ENCODE measurements at regions not wholly inside any gene's neighbourhood (a gene's known extent, or its start where the extent isn't known, plus 50 kb on each side); places are given as distances from the start of the nearest gene placed in this dataset.

- Histone ChIP-seq H3K27ac (ENCODE audit: low read length) (peak overlapping the region; percentile 82), H3K27me3 (ENCODE audit: insufficient read depth, low read depth, low read length) (no peaks in the 10 kb centered on the region), H3K79me2 (replicated peaks; ENCODE audit: insufficient read depth, low read length) (no peaks in the 10 kb centered on the region), H3K9ac (ENCODE audit: low read length) (peak overlapping the region; percentile 46), H3F3A (ENCODE audit: insufficient read depth, low read length, poor library complexity, severe bottlenecking) (no peaks in the 10 kb centered on the region), H3K36me3 (ENCODE audit: insufficient read depth, low read length) (peaks cover 15% of the 10 kb centered on the region), H3K4me3 (ENCODE audit: low read length) (peak overlapping the region; percentile 2), H3K4me2 (ENCODE audit: low read length) (no peak overlapping the region), H4K20me1 (ENCODE audit: insufficient read depth) (no peaks in the 10 kb centered on the region), H3K9me3 (ENCODE audit: low read length) (no peaks in the 10 kb centered on the region), H3K9me2 (ENCODE audit: insufficient read depth, low read length) (no peaks in the 10 kb centered on the region), H2AFZ (ENCODE audit: low read depth, low read length) (no peak overlapping the region)
- TF ChIP-seq RAD21 (conservative IDR thresholded peaks at IDR 0.05) (no peak), MXI1 (conservative IDR thresholded peaks at IDR 0.05; ENCODE audit: poor library complexity, severe bottlenecking) (no peak), REST (IDR thresholded peaks at IDR 0.05; ENCODE audit: borderline replicate concordance) (no peak), POLR2AphosphoS5 (IDR thresholded peaks at IDR 0.05) (no peak), TAF1 (IDR thresholded peaks at IDR 0.05; ENCODE audit: low read depth) (no peak)
Observed at GRCh38 chr11:92885600-92885999, 83.9 kb upstream of the MTNR1B start.

- Histone ChIP-seq H3F3A (ENCODE audit: insufficient read depth, low read length, poor library complexity, severe bottlenecking) (no peaks in the 10 kb centered on the region), H3K27me3 (ENCODE audit: insufficient read depth, low read depth, low read length) (no peaks in the 10 kb centered on the region), H4K20me1 (ENCODE audit: insufficient read depth) (no peaks in the 10 kb centered on the region), H3K4me2 (ENCODE audit: low read length) (no peak overlapping the region), H3K79me2 (replicated peaks; ENCODE audit: insufficient read depth, low read length) (no peaks in the 10 kb centered on the region), H3K27ac (ENCODE audit: low read length) (peak overlapping the region; percentile 82), H3K9me2 (ENCODE audit: insufficient read depth, low read length) (no peaks in the 10 kb centered on the region), H2AFZ (ENCODE audit: low read depth, low read length) (no peak overlapping the region), H3K4me3 (ENCODE audit: low read length) (peak overlapping the region; percentile 2), H3K9ac (ENCODE audit: low read length) (peak overlapping the region; percentile 46), H3K9me3 (ENCODE audit: low read length) (no peaks in the 10 kb centered on the region), H3K36me3 (ENCODE audit: insufficient read depth, low read length) (peaks cover 15% of the 10 kb centered on the region)
- TF ChIP-seq RAD21 (conservative IDR thresholded peaks at IDR 0.05): peak; percentile 99
- no peak for TF ChIP-seq REST (IDR thresholded peaks at IDR 0.05; ENCODE audit: borderline replicate concordance)
- no peak for TF ChIP-seq EZH2 (IDR thresholded peaks at IDR 0.05; ENCODE audit: borderline replicate concordance, insufficient read depth, low read length, poor library complexity, severe bottlenecking)
- TF ChIP-seq MXI1 (conservative IDR thresholded peaks at IDR 0.05; ENCODE audit: poor library complexity, severe bottlenecking): no peak
- TF ChIP-seq POLR2AphosphoS5 (IDR thresholded peaks at IDR 0.05): peak; percentile 2
- peak; percentile 71 for TF ChIP-seq EP300 (conservative IDR thresholded peaks at IDR 0.05; ENCODE audit: poor library complexity, severe bottlenecking)
- peak; percentile 96 for TF ChIP-seq CTCF (IDR thresholded peaks at IDR 0.05; ENCODE audit: poor library complexity, severe bottlenecking)
- TF ChIP-seq TAF1 (IDR thresholded peaks at IDR 0.05; ENCODE audit: low read depth): no peak
- peak; percentile 96 for TF ChIP-seq SMC3 (conservative IDR thresholded peaks at IDR 0.05; ENCODE audit: poor library complexity)
Observed at GRCh38 chr11:92886243-92886905, 83.1 kb upstream of the MTNR1B start.

Data from neural cell (in vitro differentiated cells).